ENCODE measurements at regions not wholly inside any gene's neighbourhood (a gene's known extent, or its start where the extent isn't known, plus 50 kb on each side); places are given as distances from the start of the nearest gene placed in this dataset.

GRCh38 chr2:181114021-181114420 lies 133.6 kb downstream of the UBE2E3 start:
- DNase-seq: no peak
- Histone ChIP-seq H3K9me3 (ENCODE audit: low read depth) (no peaks in the 10 kb centered on the region), H3K4me2 (ENCODE audit: unreplicated experiment) (no peak overlapping the region), H3K9ac (no peak overlapping the region), H3K4me1 (ENCODE audit: insufficient read depth) (no peaks in the 10 kb centered on the region), H3K36me3 (ENCODE audit: low read depth) (no peaks in the 10 kb centered on the region), H3K27ac (no peak overlapping the region), H2AFZ (no peak overlapping the region), H3K4me3 (no peak overlapping the region), H3K27me3 (replicated peaks; ENCODE audit: insufficient read depth) (no peaks in the 10 kb centered on the region), H4K20me1 (ENCODE audit: insufficient read depth) (no peaks in the 10 kb centered on the region), H3K9me2 (ENCODE audit: insufficient read depth) (no peaks in the 10 kb centered on the region), H3K79me2 (ENCODE audit: insufficient read depth) (no peaks in the 10 kb centered on the region), H3F3A (ENCODE audit: insufficient read depth) (no peaks in the 10 kb centered on the region)
- TF ChIP-seq EZH2phosphoT487 (IDR thresholded peaks at IDR 0.05; ENCODE audit: insufficient read depth, low read depth) (no peak), EZH2 (IDR thresholded peaks at IDR 0.05; ENCODE audit: insufficient read depth, poor library complexity, severe bottlenecking) (no peak)
- in situ Hi-C loops (cut with MboI): no loop called here
- WGBS, 2 experiments (ENCODE audit: low coverage in 1 of 2, low lambda C conversion rate in 2 of 2, missing lambda C conversion rate in 2 of 2): 87 to 97% methylated on average over 4 of the region's 4 CpGs

GRCh38 chr2:181116261-181116660 lies 135.9 kb downstream of the UBE2E3 start:
- in situ Hi-C loops (cut with MboI): no loop called here

GRCh38 chr2:181117206-181117925 lies 137.0 kb downstream of the UBE2E3 start:
- no peak for TF ChIP-seq EZH2 (IDR thresholded peaks at IDR 0.05; ENCODE audit: insufficient read depth, poor library complexity, severe bottlenecking)
- TF ChIP-seq EZH2phosphoT487 (IDR thresholded peaks at IDR 0.05; ENCODE audit: insufficient read depth, low read depth): no peak
- H3K9me2 ChIP-seq (ENCODE audit: insufficient read depth): no peaks in the 10 kb centered on the region
- in situ Hi-C loops (cut with MboI): no loop called here
- no peak overlapping the region for H3K9ac ChIP-seq
- no peak overlapping the region for H2AFZ ChIP-seq
- no peaks in the 10 kb centered on the region for H3K9me3 ChIP-seq (ENCODE audit: low read depth)
- DNase-seq: no peak
- peaks cover 10% of the 10 kb centered on the region for H3K4me1 ChIP-seq (ENCODE audit: insufficient read depth)
- H3K27me3 ChIP-seq (replicated peaks; ENCODE audit: insufficient read depth): no peaks in the 10 kb centered on the region
- no peak overlapping the region for H3K27ac ChIP-seq
- H3F3A ChIP-seq (ENCODE audit: insufficient read depth): peaks cover 8% of the 10 kb centered on the region
- H3K36me3 ChIP-seq (ENCODE audit: low read depth): no peaks in the 10 kb centered on the region
- no peaks in the 10 kb centered on the region for H3K79me2 ChIP-seq (ENCODE audit: insufficient read depth)
- H3K4me3 ChIP-seq: no peak overlapping the region
- no peak overlapping the region for H3K4me2 ChIP-seq (ENCODE audit: unreplicated experiment)
- H4K20me1 ChIP-seq (ENCODE audit: insufficient read depth): no peaks in the 10 kb centered on the region

More at GRCh38 chr2:181116261-181116660, 135.9 kb downstream of the UBE2E3 start:
- Histone ChIP-seq H3K27me3 (replicated peaks; ENCODE audit: insufficient read depth) (no peaks in the 10 kb centered on the region), H3K4me3 (no peak overlapping the region), H4K20me1 (ENCODE audit: insufficient read depth) (no peaks in the 10 kb centered on the region), H2AFZ (no peak overlapping the region), H3K4me1 (ENCODE audit: insufficient read depth) (peaks cover 10% of the 10 kb centered on the region), H3K27ac (no peak overlapping the region), H3K9me2 (ENCODE audit: insufficient read depth) (no peaks in the 10 kb centered on the region), H3K4me2 (ENCODE audit: unreplicated experiment) (no peak overlapping the region), H3K79me2 (ENCODE audit: insufficient read depth) (no peaks in the 10 kb centered on the region), H3F3A (ENCODE audit: insufficient read depth) (peaks cover 8% of the 10 kb centered on the region), H3K9ac (no peak overlapping the region), H3K9me3 (ENCODE audit: low read depth) (no peaks in the 10 kb centered on the region), H3K36me3 (ENCODE audit: low read depth) (no peaks in the 10 kb centered on the region)
- no peak for TF ChIP-seq EZH2 (IDR thresholded peaks at IDR 0.05; ENCODE audit: insufficient read depth, poor library complexity, severe bottlenecking)
- DNase-seq: no peak
- WGBS, 2 experiments (ENCODE audit: low coverage in 1 of 2, low lambda C conversion rate in 2 of 2, missing lambda C conversion rate in 2 of 2): 22 to 34% methylated on average over 1 of the region's 1 CpG

- in situ Hi-C loops (cut with MboI): no loop called here
- Histone ChIP-seq H3K79me2 (ENCODE audit: insufficient read depth) (no peaks in the 10 kb centered on the region), H3K4me3 (no peak overlapping the region), H3K9me3 (ENCODE audit: low read depth) (no peaks in the 10 kb centered on the region), H3K9ac (no peak overlapping the region), H3K27me3 (replicated peaks; ENCODE audit: insufficient read depth) (no peaks in the 10 kb centered on the region), H3K27ac (no peak overlapping the region), H2AFZ (peak overlapping the region; percentile 18; the same call in 1 of the 2 replicates), H3K4me2 (ENCODE audit: unreplicated experiment) (no peak overlapping the region), H3K36me3 (ENCODE audit: low read depth) (no peaks in the 10 kb centered on the region), H3K4me1 (ENCODE audit: insufficient read depth) (peaks cover 20% of the 10 kb centered on the region), H3K9me2 (ENCODE audit: insufficient read depth) (no peaks in the 10 kb centered on the region), H3F3A (ENCODE audit: insufficient read depth) (peaks cover 8% of the 10 kb centered on the region), H4K20me1 (ENCODE audit: insufficient read depth) (no peaks in the 10 kb centered on the region)
- TF ChIP-seq EZH2 (IDR thresholded peaks at IDR 0.05; ENCODE audit: insufficient read depth, poor library complexity, severe bottlenecking) (no peak), EZH2phosphoT487 (IDR thresholded peaks at IDR 0.05; ENCODE audit: insufficient read depth, low read depth) (no peak)
- 81 to 82% methylated on average over 1 of the region's 1 CpG for WGBS, 2 experiments (ENCODE audit: low coverage in 1 of 2, low lambda C conversion rate in 2 of 2, missing lambda C conversion rate in 2 of 2)
- peak; percentile 4 for DNase-seq
Measured at GRCh38 chr2:181120625-181121024, 140.2 kb downstream of the UBE2E3 start.

GRCh38 chr2:181121996-181122395 lies 141.6 kb downstream of the UBE2E3 start:
- peaks cover 20% of the 10 kb centered on the region for H3K4me1 ChIP-seq (ENCODE audit: insufficient read depth)
- H3K79me2 ChIP-seq (ENCODE audit: insufficient read depth): no peaks in the 10 kb centered on the region
- H3K27ac ChIP-seq: no peak overlapping the region
- H3K4me3 ChIP-seq: no peak overlapping the region
- H3K9me2 ChIP-seq (ENCODE audit: insufficient read depth): no peaks in the 10 kb centered on the region
- no peaks in the 10 kb centered on the region for H4K20me1 ChIP-seq (ENCODE audit: insufficient read depth)
- no peak overlapping the region for H3K4me2 ChIP-seq (ENCODE audit: unreplicated experiment)
- no peak overlapping the region for H3K9ac ChIP-seq
- H3F3A ChIP-seq (ENCODE audit: insufficient read depth): peaks cover 8% of the 10 kb centered on the region
- H3K27me3 ChIP-seq (replicated peaks; ENCODE audit: insufficient read depth): no peaks in the 10 kb centered on the region
- no peaks in the 10 kb centered on the region for H3K9me3 ChIP-seq (ENCODE audit: low read depth)
- TF ChIP-seq EZH2phosphoT487 (IDR thresholded peaks at IDR 0.05; ENCODE audit: insufficient read depth, low read depth): no peak
- TF ChIP-seq EZH2 (IDR thresholded peaks at IDR 0.05; ENCODE audit: insufficient read depth, poor library complexity, severe bottlenecking): no peak
- H3K36me3 ChIP-seq (ENCODE audit: low read depth): no peaks in the 10 kb centered on the region
- in situ Hi-C loops (cut with MboI): no loop called here
- no peak overlapping the region for H2AFZ ChIP-seq
- DNase-seq: no peak

All from GM23248 (cell line).